C4-2B (cell line): ENCODE measurements at regions not wholly inside any gene's neighbourhood (a gene's known extent, or its start where the extent isn't known, plus 50 kb on each side); places are given as distances from the start of the nearest gene placed in this dataset.

Source experiments
- H3K27ac ChIP-seq: fragments of 450-650 bp; 2 replicates; pipeline ENCODE4 v1.5.1; 2017
- ZFX ChIP-seq: fragments of 450-650 bp; IDR thresholded peaks from 2 replicates; pipeline ENCODE4 v1.6.1; 2017
- TF ChIP-seq, protein P1 (sequence below): fragments of 450-650 bp; conservative IDR thresholded peaks from 2 replicates; pipeline ENCODE4 v1.5.1; 2017; ENCODE audit warnings: mild to moderate bottlenecking

DNA sequence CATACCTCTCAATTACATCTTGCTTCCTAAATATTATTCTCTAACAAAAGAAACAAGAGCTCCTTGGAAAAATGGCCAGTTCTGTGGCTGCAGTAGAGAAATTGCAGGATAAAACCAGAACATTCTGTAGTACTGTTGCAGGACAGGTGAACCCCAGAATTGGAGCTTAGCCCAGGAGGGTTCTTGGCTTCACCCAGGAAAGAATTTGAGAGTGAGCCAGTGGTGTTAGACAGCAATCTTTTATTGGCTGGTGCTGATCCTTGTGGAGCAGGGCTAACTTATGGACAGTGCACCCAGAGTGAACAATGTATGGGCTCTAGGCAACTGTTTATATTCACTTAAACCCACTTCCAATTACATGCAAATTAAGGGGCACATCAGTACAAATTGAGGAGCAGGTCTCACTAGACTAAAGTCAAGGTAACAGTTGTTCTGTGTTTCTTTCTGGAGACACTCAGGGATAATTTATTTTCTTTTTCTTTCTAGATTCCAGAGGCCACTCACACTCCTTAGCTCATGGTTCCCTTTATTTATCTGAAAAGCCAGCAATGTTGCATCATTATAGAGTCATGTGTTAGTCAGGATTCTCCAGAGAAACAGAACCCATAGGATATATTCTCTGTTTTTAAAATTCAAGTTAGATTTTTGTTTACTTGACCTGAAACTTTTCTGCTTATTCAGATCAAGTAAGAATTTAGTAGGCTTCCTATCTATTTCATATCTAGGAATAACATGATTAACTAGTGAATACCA, 348.1 kb downstream of the CCDC85A start:
- TF ChIP-seq, protein P1, sequence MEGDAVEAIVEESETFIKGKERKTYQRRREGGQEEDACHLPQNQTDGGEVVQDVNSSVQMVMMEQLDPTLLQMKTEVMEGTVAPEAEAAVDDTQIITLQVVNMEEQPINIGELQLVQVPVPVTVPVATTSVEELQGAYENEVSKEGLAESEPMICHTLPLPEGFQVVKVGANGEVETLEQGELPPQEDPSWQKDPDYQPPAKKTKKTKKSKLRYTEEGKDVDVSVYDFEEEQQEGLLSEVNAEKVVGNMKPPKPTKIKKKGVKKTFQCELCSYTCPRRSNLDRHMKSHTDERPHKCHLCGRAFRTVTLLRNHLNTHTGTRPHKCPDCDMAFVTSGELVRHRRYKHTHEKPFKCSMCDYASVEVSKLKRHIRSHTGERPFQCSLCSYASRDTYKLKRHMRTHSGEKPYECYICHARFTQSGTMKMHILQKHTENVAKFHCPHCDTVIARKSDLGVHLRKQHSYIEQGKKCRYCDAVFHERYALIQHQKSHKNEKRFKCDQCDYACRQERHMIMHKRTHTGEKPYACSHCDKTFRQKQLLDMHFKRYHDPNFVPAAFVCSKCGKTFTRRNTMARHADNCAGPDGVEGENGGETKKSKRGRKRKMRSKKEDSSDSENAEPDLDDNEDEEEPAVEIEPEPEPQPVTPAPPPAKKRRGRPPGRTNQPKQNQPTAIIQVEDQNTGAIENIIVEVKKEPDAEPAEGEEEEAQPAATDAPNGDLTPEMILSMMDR, result no peak
- TF ChIP-seq ZFX, result no peak
- H3K27ac ChIP-seq, result no peak overlapping the region

DNA sequence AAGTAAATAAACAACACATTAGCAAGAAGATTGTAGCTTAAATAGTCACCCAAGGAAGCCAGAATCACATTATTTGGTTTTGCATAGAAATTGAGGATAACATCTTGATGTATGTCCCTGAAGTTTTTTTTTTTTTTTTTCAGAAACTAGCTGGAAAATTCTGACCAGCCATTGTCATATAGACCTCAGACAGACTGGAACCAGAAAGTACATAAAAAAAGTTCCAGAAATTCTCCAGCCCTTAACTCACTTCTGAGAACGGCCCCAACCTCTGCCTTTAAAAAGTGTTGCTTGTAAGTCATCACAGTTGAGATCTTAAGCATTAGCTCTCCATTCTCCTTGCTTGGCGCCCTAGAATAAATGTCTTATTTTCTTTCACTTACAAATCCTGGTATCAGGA, 350.5 kb downstream of the CCDC85A start:
- TF ChIP-seq, protein P1, result no peak
- no peak for TF ChIP-seq ZFX
- no peak overlapping the region for H3K27ac ChIP-seq

DNA sequence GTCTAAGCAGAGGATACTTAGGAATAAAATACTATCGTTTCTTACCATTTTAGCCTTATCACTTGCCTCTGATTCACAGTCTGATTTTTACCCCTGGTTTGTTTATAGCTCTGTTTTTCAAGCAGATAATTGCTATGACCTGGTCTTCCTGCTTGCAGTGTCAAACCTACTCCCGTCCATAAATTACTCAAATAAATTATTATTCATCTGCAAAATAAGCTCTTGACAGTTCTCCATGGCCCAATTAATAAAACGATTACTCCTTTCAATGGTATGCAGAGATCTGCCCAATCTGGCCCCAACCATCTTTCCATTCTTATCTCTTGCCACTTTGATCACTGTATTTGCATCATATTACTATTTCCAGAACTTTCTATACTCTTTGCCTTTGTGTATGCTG, 354.0 kb downstream of the CCDC85A start:
- no peak overlapping the region for H3K27ac ChIP-seq
- TF ChIP-seq, protein P1, result no peak
- TF ChIP-seq ZFX, result no peak

DNA sequence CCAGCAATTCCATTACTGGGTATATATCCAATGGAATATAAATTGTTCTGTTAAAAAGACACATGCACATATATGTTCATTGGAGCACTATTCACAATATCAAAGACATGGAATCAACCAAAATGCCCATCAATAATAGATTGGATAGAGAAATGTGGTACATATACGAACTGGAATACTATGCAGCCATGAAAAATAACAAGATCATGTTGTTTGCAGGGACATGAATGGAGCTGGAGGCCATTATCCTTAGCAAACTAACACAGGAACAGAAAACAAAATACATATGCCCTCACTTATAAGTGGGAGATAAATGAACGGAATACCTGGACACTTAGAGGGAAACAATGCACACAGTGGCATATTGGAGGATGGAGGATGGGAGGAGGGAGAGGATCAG, 355.8 kb downstream of the CCDC85A start:
- TF ChIP-seq, protein P1, result no peak
- TF ChIP-seq ZFX, result no peak
- no peak overlapping the region for H3K27ac ChIP-seq

DNA sequence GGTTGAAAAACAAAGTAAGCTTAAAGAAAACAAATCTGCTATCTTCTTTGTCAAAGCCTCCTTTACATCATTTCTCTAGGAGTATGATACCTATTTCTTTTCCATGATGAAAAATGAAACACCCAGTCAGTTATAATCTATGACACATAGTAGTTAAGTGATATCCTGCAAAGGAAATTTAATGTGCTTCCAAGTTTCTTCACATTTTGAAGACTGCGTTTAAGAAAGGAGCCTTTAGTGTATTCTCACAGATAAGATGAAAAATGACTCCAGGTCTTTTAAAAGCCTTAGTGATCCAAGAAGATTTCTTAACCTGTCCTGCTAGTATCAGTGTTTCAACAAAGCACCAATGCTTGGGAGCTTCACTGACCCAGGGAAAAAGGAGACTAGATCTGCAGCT, 356.7 kb downstream of the CCDC85A start:
- no peak overlapping the region for H3K27ac ChIP-seq

DNA sequence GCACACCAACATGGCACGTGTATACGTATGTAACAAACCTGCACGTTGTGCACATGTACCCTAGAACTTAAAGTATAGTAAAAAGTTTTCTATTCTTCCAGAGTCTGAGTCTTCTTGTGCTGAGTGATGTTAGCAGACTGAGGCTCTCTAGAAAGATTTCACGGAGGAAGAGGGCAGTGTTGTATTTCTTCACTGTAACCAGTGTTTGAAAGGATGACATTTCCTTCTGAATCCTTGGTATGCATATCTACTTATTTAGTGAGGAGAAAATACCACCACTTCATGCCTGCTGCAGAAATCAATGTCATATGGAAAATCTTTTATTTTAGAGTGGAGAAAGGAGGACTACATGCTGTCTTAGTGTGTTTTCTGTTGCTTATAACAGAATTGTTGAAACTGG, 357.1 kb downstream of the CCDC85A start:
- TF ChIP-seq, protein P1, result no peak
- no peak for TF ChIP-seq ZFX
- no peak overlapping the region for H3K27ac ChIP-seq

More for the DNA sequence above, 356.7 kb downstream of the CCDC85A start:
- TF ChIP-seq, protein P1, result no peak
- no peak for TF ChIP-seq ZFX

DNA sequence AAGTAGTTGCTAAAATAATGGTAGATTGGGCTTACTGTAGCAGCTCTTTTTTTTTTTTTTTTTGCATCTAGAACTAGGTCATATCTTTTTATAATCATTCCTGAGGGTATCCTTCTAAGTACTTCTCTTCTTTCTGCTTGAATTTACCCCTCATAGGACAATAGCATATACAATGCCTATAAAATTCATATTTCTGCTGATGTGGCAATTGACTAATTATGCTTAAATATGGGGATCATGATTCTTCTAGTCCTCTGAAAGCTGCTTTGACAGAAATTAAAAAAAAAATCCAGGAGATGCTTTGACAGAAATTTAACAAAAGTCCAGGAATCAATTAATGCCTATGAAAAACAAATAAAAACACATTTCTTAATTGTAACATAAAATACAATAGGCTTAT, 358.4 kb downstream of the CCDC85A start:
- H3K27ac ChIP-seq, result no peak overlapping the region
- no peak for TF ChIP-seq ZFX
- TF ChIP-seq, protein P1, result no peak
